ENCODE measurements at regions not wholly inside any gene's neighbourhood (a gene's known extent, or its start where the extent isn't known, plus 50 kb on each side); places are given as distances from the start of the nearest gene placed in this dataset.

DNA sequence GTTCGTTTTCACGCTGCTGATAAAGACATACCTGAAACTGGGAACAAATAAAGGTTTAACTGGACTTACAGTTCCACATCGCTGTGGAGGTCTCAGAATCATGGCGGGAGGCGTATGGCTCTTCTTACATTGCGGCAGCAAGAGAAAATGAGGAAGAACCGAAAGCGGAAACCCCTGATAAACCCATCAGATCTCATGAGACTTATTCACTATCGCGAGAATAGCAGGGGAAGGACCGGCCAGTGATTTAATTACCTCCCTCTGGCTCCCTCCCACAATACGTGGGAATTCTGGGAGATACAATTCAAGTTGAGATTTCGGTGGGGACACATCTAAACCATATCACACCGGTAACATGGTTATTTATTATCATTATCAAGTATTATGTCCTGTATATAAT, 2204.5 kb downstream of the ARAP2 start:
- no peaks in the 10 kb centered on the region for H3K27me3 ChIP-seq (replicated peaks; ENCODE audit: control insufficient read depth, insufficient read depth, low read length)
- BruUV-seq (replicated peaks), result no TSS peak
- Mint-ChIP-seq H3K27me3 (ENCODE audit: insufficient read depth, unreplicated experiment) (no peaks in the 10 kb centered on the region), H3K4me1 (ENCODE audit: low read depth, unreplicated experiment) (no peaks in the 10 kb centered on the region), H3K9me3 (ENCODE audit: unreplicated experiment) (no peaks in the 10 kb centered on the region), H3K36me3 (ENCODE audit: insufficient read depth, unreplicated experiment) (no peaks in the 10 kb centered on the region), H3K4me3 (ENCODE audit: unreplicated experiment) (no peak overlapping the region), H3K27ac (ENCODE audit: unreplicated experiment) (no peak overlapping the region)
- intact Hi-C loops (cut with micrococcal nuclease; ENCODE audit: unreplicated experiment), result no loop called here
- no peaks in the 10 kb centered on the region for H3K36me3 ChIP-seq (ENCODE audit: control insufficient read depth, insufficient read depth, low read length)
- TF ChIP-seq, protein P1, sequence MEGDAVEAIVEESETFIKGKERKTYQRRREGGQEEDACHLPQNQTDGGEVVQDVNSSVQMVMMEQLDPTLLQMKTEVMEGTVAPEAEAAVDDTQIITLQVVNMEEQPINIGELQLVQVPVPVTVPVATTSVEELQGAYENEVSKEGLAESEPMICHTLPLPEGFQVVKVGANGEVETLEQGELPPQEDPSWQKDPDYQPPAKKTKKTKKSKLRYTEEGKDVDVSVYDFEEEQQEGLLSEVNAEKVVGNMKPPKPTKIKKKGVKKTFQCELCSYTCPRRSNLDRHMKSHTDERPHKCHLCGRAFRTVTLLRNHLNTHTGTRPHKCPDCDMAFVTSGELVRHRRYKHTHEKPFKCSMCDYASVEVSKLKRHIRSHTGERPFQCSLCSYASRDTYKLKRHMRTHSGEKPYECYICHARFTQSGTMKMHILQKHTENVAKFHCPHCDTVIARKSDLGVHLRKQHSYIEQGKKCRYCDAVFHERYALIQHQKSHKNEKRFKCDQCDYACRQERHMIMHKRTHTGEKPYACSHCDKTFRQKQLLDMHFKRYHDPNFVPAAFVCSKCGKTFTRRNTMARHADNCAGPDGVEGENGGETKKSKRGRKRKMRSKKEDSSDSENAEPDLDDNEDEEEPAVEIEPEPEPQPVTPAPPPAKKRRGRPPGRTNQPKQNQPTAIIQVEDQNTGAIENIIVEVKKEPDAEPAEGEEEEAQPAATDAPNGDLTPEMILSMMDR (IDR thresholded peaks at IDR 0.05; ENCODE audit: insufficient read depth in 1 of 2, low read depth in 1 of 2, low read length in 1 of 2, severe bottlenecking in 1 of 2, unreplicated experiment in 1 of 2), result no peak
- H3K4me3 ChIP-seq (ENCODE audit: low read depth, low read length), result no peak overlapping the region
- CTCF ChIA-PET, result no interaction called here
- no peak for DNase-seq
- no peaks in the 10 kb centered on the region for H3K4me1 ChIP-seq
- POLR2A ChIA-PET, result no interaction called here
- no peaks in the 10 kb centered on the region for H3K9me3 ChIP-seq

DNA sequence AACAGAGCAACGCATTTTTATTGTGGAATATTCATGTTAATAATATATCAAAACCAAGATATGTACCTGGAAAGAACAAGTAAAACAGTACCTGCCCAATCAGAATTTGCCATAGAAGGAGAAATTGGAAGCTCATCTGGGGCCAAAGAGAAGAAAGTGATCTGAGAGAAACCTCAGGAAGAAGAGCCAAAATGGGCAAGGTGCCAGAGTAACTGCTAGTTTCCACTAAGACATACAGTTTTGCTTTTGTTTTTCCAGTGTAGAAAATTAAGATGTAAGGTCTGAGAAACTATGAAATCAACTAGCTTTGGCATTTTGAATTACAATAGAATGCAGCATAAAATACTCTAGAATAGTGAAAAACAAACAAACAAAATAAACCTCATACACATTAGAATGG, 2201.2 kb downstream of the ARAP2 start:
- H3K4me3 ChIP-seq (ENCODE audit: low read depth, low read length), result no peak overlapping the region
- H3K27ac Mint-ChIP-seq (ENCODE audit: unreplicated experiment), result no peak overlapping the region
- no peaks in the 10 kb centered on the region for H3K9me3 ChIP-seq
- H3K27me3 ChIP-seq (replicated peaks; ENCODE audit: control insufficient read depth, insufficient read depth, low read length), result no peaks in the 10 kb centered on the region
- POLR2A ChIA-PET, result no interaction called here
- CTCF ChIA-PET, result no interaction called here
- DNase-seq, result no peak
- no peak overlapping the region for H3K4me3 Mint-ChIP-seq (ENCODE audit: unreplicated experiment)
- no peaks in the 10 kb centered on the region for H3K9me3 Mint-ChIP-seq (ENCODE audit: unreplicated experiment)
- TF ChIP-seq, protein P1 (IDR thresholded peaks at IDR 0.05; ENCODE audit: insufficient read depth in 1 of 2, low read depth in 1 of 2, low read length in 1 of 2, severe bottlenecking in 1 of 2, unreplicated experiment in 1 of 2), result no peak
- intact Hi-C loops (cut with micrococcal nuclease; ENCODE audit: unreplicated experiment), result no loop called here
- H3K36me3 Mint-ChIP-seq (ENCODE audit: insufficient read depth, unreplicated experiment), result no peaks in the 10 kb centered on the region
- H3K4me1 ChIP-seq, result no peaks in the 10 kb centered on the region
- no TSS peak for BruUV-seq (replicated peaks)
- H3K36me3 ChIP-seq (ENCODE audit: control insufficient read depth, insufficient read depth, low read length), result no peaks in the 10 kb centered on the region
- H3K27me3 Mint-ChIP-seq (ENCODE audit: insufficient read depth, unreplicated experiment), result no peaks in the 10 kb centered on the region
- no peaks in the 10 kb centered on the region for H3K4me1 Mint-ChIP-seq (ENCODE audit: low read depth, unreplicated experiment)

DNA sequence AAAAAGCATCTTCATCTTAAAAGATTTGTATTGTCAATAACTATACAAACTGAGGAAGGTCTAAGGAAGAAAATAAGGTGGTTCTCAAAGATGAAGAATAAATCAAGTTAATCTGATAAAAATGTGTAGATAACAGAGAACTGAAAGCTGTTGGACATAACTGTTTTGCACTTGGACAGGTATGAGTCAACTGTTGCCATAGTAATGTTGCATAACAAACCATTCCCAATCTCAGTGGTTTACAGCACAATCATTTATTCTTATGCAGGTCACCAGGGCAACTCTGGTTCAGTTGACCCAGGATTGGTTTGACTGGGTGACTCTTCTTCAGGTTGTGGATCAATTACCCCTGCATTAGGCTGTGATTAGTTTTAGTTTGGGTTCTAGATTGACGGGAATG, 2197.7 kb downstream of the ARAP2 start:
- peak in 1 of 2 experiments; percentile 1 for DNase-seq
- Histone ChIP-seq H3K36me3 (ENCODE audit: control insufficient read depth, insufficient read depth, low read length) (no peaks in the 10 kb centered on the region), H3K4me1 (no peaks in the 10 kb centered on the region), H3K27me3 (replicated peaks; ENCODE audit: control insufficient read depth, insufficient read depth, low read length) (no peaks in the 10 kb centered on the region), H3K4me3 (ENCODE audit: low read depth, low read length) (no peak overlapping the region), H3K9me3 (no peaks in the 10 kb centered on the region)
- Mint-ChIP-seq H3K27ac (ENCODE audit: unreplicated experiment) (no peak overlapping the region), H3K9me3 (ENCODE audit: unreplicated experiment) (no peaks in the 10 kb centered on the region), H3K4me3 (ENCODE audit: unreplicated experiment) (no peak overlapping the region), H3K27me3 (ENCODE audit: insufficient read depth, unreplicated experiment) (no peaks in the 10 kb centered on the region), H3K36me3 (ENCODE audit: insufficient read depth, unreplicated experiment) (no peaks in the 10 kb centered on the region), H3K4me1 (ENCODE audit: low read depth, unreplicated experiment) (no peaks in the 10 kb centered on the region)
- TF ChIP-seq, protein P1 (IDR thresholded peaks at IDR 0.05; ENCODE audit: insufficient read depth in 1 of 2, low read depth in 1 of 2, low read length in 1 of 2, severe bottlenecking in 1 of 2, unreplicated experiment in 1 of 2), result no peak
- BruUV-seq (replicated peaks), result no TSS peak
- POLR2A ChIA-PET, result no interaction called here
- intact Hi-C loops (cut with micrococcal nuclease; ENCODE audit: unreplicated experiment), result no loop called here
- CTCF ChIA-PET, result no interaction called here

All from Caco-2 (cell line).